Cardiac muscle cell (in vitro differentiated cells and primary cell): ENCODE measurements at regions not wholly inside any gene's neighbourhood (a gene's known extent, or its start where the extent isn't known, plus 50 kb on each side); places are given as distances from the start of the nearest gene placed in this dataset.

Source experiments
- DNase-seq, 2 donors: peaks; one replicate each; pipeline versions ENCODE4 v3.0.0 to v3.0.0-alpha.2; 2010 to 2017; ENCODE audit warnings: low read depth in 1 of 2, low spot score in 1 of 2
- H3K27ac ChIP-seq: fragments of 200-600 bp; sonication (generic); 2 replicates; pipeline ENCODE4 v1.5.1; 2016
- H3K27me3 ChIP-seq: fragments of 200-600 bp; sonication (generic); 2 replicates; pipeline ENCODE4 v1.6.0; 2016; ENCODE audit warnings: control low read depth
- H3K36me3 ChIP-seq: fragments of 200-600 bp; sonication (generic); 2 replicates; pipeline ENCODE4 v1.5.1; 2016; ENCODE audit warnings: control low read depth
- H3K4me1 ChIP-seq: fragments of 200-600 bp; sonication (generic); 2 replicates; pipeline ENCODE4 v1.8.1; 2017; ENCODE audit warnings: low read depth, mild to moderate bottlenecking, mixed run types
- H3K4me3 ChIP-seq: fragments of 200-600 bp; sonication (generic); 2 replicates; pipeline ENCODE4 v1.5.1; 2016; ENCODE audit warnings: mild to moderate bottlenecking
- H3K9me3 ChIP-seq: fragments of 200-600 bp; sonication (generic); 2 replicates; pipeline ENCODE4 v1.5.1; 2017; ENCODE audit warnings: low read depth, mild to moderate bottlenecking, control low read depth
- CTCF ChIP-seq: IDR thresholded peaks from 2 replicates; pipeline ENCODE4 v1.5.1; 2012; ENCODE audit warnings: low read depth, mild to moderate bottlenecking, low read length

DNA sequence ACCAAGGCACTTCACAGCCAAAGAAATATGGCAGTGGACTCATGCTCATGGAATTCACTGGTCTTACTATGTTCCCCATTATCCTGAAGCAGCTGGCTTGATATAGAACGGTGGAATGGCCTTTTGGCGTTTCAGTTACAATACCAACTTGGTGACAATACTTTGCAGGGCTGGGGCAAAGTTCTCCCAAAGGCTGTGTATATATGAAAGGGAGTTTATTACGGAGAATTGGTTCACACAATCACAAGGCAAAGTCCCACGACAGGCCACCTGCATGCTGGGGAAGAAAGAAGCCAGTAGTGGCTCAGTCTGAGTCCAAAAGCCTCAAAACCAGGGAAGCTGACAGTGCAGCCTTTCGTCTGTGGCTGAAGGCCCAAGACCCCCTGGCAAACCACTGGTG lies 50.8 kb upstream of the SMARCAD1 start:
- peaks cover 3% of the 10 kb centered on the region for H3K4me1 ChIP-seq
- H3K27ac ChIP-seq: no peak overlapping the region
- no peak overlapping the region for H3K4me3 ChIP-seq
- no peak for TF ChIP-seq CTCF
- no peaks in the 10 kb centered on the region for H3K27me3 ChIP-seq
- DNase-seq: no peak
- H3K9me3 ChIP-seq: no peaks in the 10 kb centered on the region
- no peaks in the 10 kb centered on the region for H3K36me3 ChIP-seq
